Keratinocyte (primary cell): ENCODE measurements at regions not wholly inside any gene's neighbourhood (a gene's known extent, or its start where the extent isn't known, plus 50 kb on each side); places are given as distances from the start of the nearest gene placed in this dataset.

Experiments used
- DNase-seq: peaks from one replicate; pipeline ENCODE4 v3.0.0-alpha.2; 2011; ENCODE audit warnings: low read depth, missing footprints, low spot score
- FAIRE-seq: peaks from 2 replicates; lab custom pipeline; 2011; peaks lifted over from hg19 to GRCh38; lab: Jason Lieb, UNC
- H2AFZ ChIP-seq: 2 replicates; pipeline ENCODE4 v1.6.0; 2012; ENCODE audit warnings: low read length, control low read depth, inconsistent platforms; ENCODE audit not compliant: control insufficient read depth
- H3K27ac ChIP-seq: 2 replicates; pipeline ENCODE4 v1.5.1; 2011; ENCODE audit warnings: low read length; ENCODE audit not compliant: control insufficient read depth, insufficient read depth
- H3K27me3 ChIP-seq: 3 replicates; pipeline ENCODE4 v1.6.0; 2011; ENCODE audit warnings: low read length; ENCODE audit not compliant: control insufficient read depth, insufficient read depth; ENCODE audit errors: extremely low read depth
- H3K36me3 ChIP-seq, 2 experiments: 2 replicates in 1 of 2; 3 replicates in 1 of 2; pipeline ENCODE4 v1.5.1; 2011; ENCODE audit warnings: low read length in 2 of 2, mild to moderate bottlenecking in 1 of 2; ENCODE audit not compliant: control insufficient read depth in 2 of 2, insufficient read depth in 2 of 2; ENCODE audit errors: extremely low read depth in 1 of 2
- H3K4me1 ChIP-seq: 3 replicates; pipeline ENCODE4 v1.5.1; 2011; ENCODE audit warnings: low read length; ENCODE audit not compliant: control insufficient read depth, insufficient read depth; ENCODE audit errors: extremely low read depth
- H3K4me2 ChIP-seq: 3 replicates; pipeline ENCODE4 v1.6.0; 2011; ENCODE audit warnings: low read depth, low read length; ENCODE audit not compliant: control insufficient read depth, insufficient read depth; ENCODE audit errors: extremely low read depth
- H3K4me3 ChIP-seq, 3 experiments: fragments of 200-600 bp in 1 of 3; sonication (generic) in 1 of 3; 2 replicates in 2 of 3; 3 replicates in 1 of 3; pipeline ENCODE4 v1.5.1; 2011 to 2016; ENCODE audit warnings: low read length in 3 of 3, mild to moderate bottlenecking in 3 of 3, control low read depth in 2 of 3, inconsistent platforms in 1 of 3, low read depth in 1 of 3, mixed read lengths in 1 of 3, mixed run types in 1 of 3, moderate library complexity in 1 of 3; ENCODE audit not compliant: control insufficient read depth in 2 of 3, insufficient read depth in 2 of 3; ENCODE audit errors: extremely low read depth in 1 of 3
- H3K79me2 ChIP-seq: 2 replicates; pipeline ENCODE4 v1.6.0; 2012; ENCODE audit warnings: low read length; ENCODE audit not compliant: control insufficient read depth, insufficient read depth
- H3K9ac ChIP-seq: 3 replicates; pipeline ENCODE4 v1.6.0; 2011; ENCODE audit warnings: low read length; ENCODE audit not compliant: control insufficient read depth, insufficient read depth; ENCODE audit errors: extremely low read depth
- H3K9me1 ChIP-seq: 3 replicates; pipeline ENCODE4 v1.6.0; 2011; ENCODE audit warnings: low read length; ENCODE audit not compliant: control insufficient read depth, insufficient read depth; ENCODE audit errors: extremely low read depth
- H3K9me3 ChIP-seq: 2 replicates; pipeline ENCODE4 v1.5.1; 2012; ENCODE audit warnings: low read depth, low read length; ENCODE audit not compliant: control insufficient read depth
- H4K20me1 ChIP-seq: 3 replicates; pipeline ENCODE4 v1.6.0; 2011; ENCODE audit warnings: low read length; ENCODE audit not compliant: control insufficient read depth, insufficient read depth; ENCODE audit errors: extremely low read depth
- EZH2 ChIP-seq: IDR thresholded peaks from one replicate; pipeline ENCODE4 v1.6.1; 2012; ENCODE audit warnings: inconsistent platforms, mild to moderate bottlenecking, low read length, moderate library complexity
- dilution Hi-C: fragments of 300-500 bp; cut with MboI; formaldehyde crosslinking; loops from one replicate; pipeline ENCODE4 v1.7.0; 2020; ENCODE audit warnings: low sequenced_read_pairs; ENCODE audit not compliant: extremely low pct_ligation_motif_present
- TF ChIP-seq, protein P1 (sequence below), 3 experiments: IDR thresholded peaks in 1 of 3; conservative IDR thresholded peaks in 1 of 3; optimal IDR thresholded peaks in 1 of 3; 2 replicates in 2 of 3; 3 replicates in 1 of 3; pipeline versions ENCODE3 to v1.5.1; 2011; ENCODE audit warnings: low read length in 3 of 3, mild to moderate bottlenecking in 3 of 3, moderate library complexity in 2 of 3, control low read depth in 1 of 3, inconsistent platforms in 1 of 3; ENCODE audit not compliant: insufficient read depth in 2 of 3; ENCODE audit errors: extremely low read depth in 1 of 3

DNA sequence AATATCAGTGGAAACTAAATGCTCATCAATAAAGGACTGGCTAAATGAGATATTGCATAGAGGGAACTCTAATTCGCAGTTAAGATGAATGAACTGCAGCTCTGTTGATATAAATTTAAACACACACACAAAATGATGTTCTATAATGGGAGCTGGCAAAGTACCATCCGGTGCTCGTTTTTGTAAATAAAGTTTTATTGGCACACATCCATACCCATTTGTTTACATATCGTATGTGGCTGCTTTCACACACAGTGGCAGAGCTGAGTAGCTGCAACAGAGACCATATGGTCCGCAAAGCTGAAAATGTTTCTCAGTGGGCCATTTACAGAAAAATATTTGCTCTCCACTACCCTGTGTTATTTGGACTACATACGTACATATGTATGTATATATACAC, 120.7 kb downstream of the EDN3 start:
- Histone ChIP-seq H3K27me3 (no peaks in the 10 kb centered on the region), H3K4me1 (no peaks in the 10 kb centered on the region), H2AFZ (no peak overlapping the region), H4K20me1 (no peaks in the 10 kb centered on the region), H3K79me2 (no peaks in the 10 kb centered on the region), H3K9me3 (no peaks in the 10 kb centered on the region), H3K9me1 (no peaks in the 10 kb centered on the region), H3K9ac (no peak overlapping the region), H3K27ac (no peak overlapping the region), H3K4me2 (no peak overlapping the region), H3K36me3 (no peaks in the 10 kb centered on the region), H3K4me3 (no peak overlapping the region)
- no peak for TF ChIP-seq EZH2
- TF ChIP-seq, protein P1, sequence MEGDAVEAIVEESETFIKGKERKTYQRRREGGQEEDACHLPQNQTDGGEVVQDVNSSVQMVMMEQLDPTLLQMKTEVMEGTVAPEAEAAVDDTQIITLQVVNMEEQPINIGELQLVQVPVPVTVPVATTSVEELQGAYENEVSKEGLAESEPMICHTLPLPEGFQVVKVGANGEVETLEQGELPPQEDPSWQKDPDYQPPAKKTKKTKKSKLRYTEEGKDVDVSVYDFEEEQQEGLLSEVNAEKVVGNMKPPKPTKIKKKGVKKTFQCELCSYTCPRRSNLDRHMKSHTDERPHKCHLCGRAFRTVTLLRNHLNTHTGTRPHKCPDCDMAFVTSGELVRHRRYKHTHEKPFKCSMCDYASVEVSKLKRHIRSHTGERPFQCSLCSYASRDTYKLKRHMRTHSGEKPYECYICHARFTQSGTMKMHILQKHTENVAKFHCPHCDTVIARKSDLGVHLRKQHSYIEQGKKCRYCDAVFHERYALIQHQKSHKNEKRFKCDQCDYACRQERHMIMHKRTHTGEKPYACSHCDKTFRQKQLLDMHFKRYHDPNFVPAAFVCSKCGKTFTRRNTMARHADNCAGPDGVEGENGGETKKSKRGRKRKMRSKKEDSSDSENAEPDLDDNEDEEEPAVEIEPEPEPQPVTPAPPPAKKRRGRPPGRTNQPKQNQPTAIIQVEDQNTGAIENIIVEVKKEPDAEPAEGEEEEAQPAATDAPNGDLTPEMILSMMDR (optimal IDR thresholded peaks at IDR 0.05 in 1 of 3, IDR thresholded peaks at IDR 0.05 in 1 of 3, conservative IDR thresholded peaks at IDR 0.05 in 1 of 3; ENCODE audit: extremely low read depth in 1 of 3, insufficient read depth in 2 of 3, low read length in 3 of 3), result no peak
- dilution Hi-C loops, result no loop called here
- FAIRE-seq, result no peak
- no peak for DNase-seq

GRCh38 chr20:59421920-59422637, 121.7 kb downstream of the EDN3 start:
- H3K9me1 ChIP-seq, result no peaks in the 10 kb centered on the region
- dilution Hi-C loops, result no loop called here
- H3K4me2 ChIP-seq, result no peak overlapping the region
- H3K4me3 ChIP-seq, result no peak overlapping the region
- no peaks in the 10 kb centered on the region for H3K79me2 ChIP-seq
- H3K4me1 ChIP-seq, result no peaks in the 10 kb centered on the region
- no peaks in the 10 kb centered on the region for H3K27me3 ChIP-seq
- DNase-seq (no peak), FAIRE-seq (no peak)
- no peaks in the 10 kb centered on the region for H3K9me3 ChIP-seq
- TF ChIP-seq, protein P1 (optimal IDR thresholded peaks at IDR 0.05 in 1 of 3, IDR thresholded peaks at IDR 0.05 in 1 of 3, conservative IDR thresholded peaks at IDR 0.05 in 1 of 3; ENCODE audit: extremely low read depth in 1 of 3, insufficient read depth in 2 of 3, low read length in 3 of 3), result no peak
- TF ChIP-seq EZH2, result no peak
- H3K36me3 ChIP-seq, result no peaks in the 10 kb centered on the region
- no peak overlapping the region for H3K27ac ChIP-seq
- no peak overlapping the region for H3K9ac ChIP-seq
- H2AFZ ChIP-seq, result no peak overlapping the region
- H4K20me1 ChIP-seq, result no peaks in the 10 kb centered on the region
